H9 (cell line): ENCODE measurements at regions not wholly inside any gene's neighbourhood (a gene's known extent, or its start where the extent isn't known, plus 50 kb on each side); places are given as distances from the start of the nearest gene placed in this dataset.

Source experiments
- DNase-seq: peaks from one replicate; pipeline ENCODE4 v3.0.0-alpha.2; 2017
- H2AFZ ChIP-seq: one replicate; pipeline ENCODE4 v1.6.1; 2013; ENCODE audit warnings: mild to moderate bottlenecking, low read length, control low read depth, moderate library complexity
- H2AK5ac ChIP-seq: 2 replicates; pipeline ENCODE4 v1.6.1; 2013; ENCODE audit warnings: low read length, control low read depth, mixed read lengths; ENCODE audit not compliant: insufficient read length
- H2BK120ac ChIP-seq: one replicate; pipeline ENCODE4 v1.6.1; 2013; ENCODE audit warnings: low read depth, mild to moderate bottlenecking, low read length, control low read depth, inconsistent platforms; ENCODE audit not compliant: poor library complexity, severe bottlenecking
- H2BK12ac ChIP-seq: 2 replicates; pipeline ENCODE4 v1.6.1; 2013; ENCODE audit warnings: low read length, control low read depth, mixed read lengths, low read depth; ENCODE audit not compliant: insufficient read length
- H2BK15ac ChIP-seq: 2 replicates; pipeline ENCODE4 v1.6.1; 2013; ENCODE audit warnings: low read depth, low read length, control low read depth
- H2BK20ac ChIP-seq: one replicate; pipeline ENCODE4 v1.6.1; 2013; ENCODE audit warnings: low read depth, mild to moderate bottlenecking, low read length, control low read depth, inconsistent platforms; ENCODE audit not compliant: poor library complexity, severe bottlenecking
- H2BK5ac ChIP-seq: 2 replicates; pipeline ENCODE4 v1.6.1; 2013; ENCODE audit warnings: low read length, control low read depth, mixed read lengths; ENCODE audit not compliant: insufficient read length
- H3K14ac ChIP-seq: 2 replicates; pipeline ENCODE4 v1.6.1; 2013; ENCODE audit warnings: low read length, control low read depth; ENCODE audit not compliant: insufficient read depth
- H3K18ac ChIP-seq: 2 replicates; pipeline ENCODE4 v1.6.1; 2013; ENCODE audit warnings: low read depth, mild to moderate bottlenecking, mixed read lengths, low read length, control low read depth; ENCODE audit not compliant: insufficient read length
- H3K23ac ChIP-seq: 2 replicates; pipeline ENCODE4 v1.6.1; 2013; ENCODE audit warnings: low read length, control low read depth, mixed read lengths, low read depth; ENCODE audit not compliant: insufficient read length
- H3K23me2 ChIP-seq: 2 replicates; pipeline ENCODE4 v1.6.1; 2013; ENCODE audit warnings: low read depth, mild to moderate bottlenecking, mixed read lengths, low read length, control low read depth; ENCODE audit not compliant: insufficient read length, poor library complexity, severe bottlenecking
- H3K27ac ChIP-seq: 2 replicates; pipeline ENCODE4 v1.5.1; 2013; ENCODE audit warnings: low read length, control low read depth, mixed read lengths, low read depth; ENCODE audit not compliant: insufficient read length
- H3K27me3 ChIP-seq: 2 replicates; pipeline ENCODE4 v1.6.1; 2013; ENCODE audit warnings: low read length, control low read depth, inconsistent platforms; ENCODE audit not compliant: insufficient read depth
- H3K4ac ChIP-seq: 2 replicates; pipeline ENCODE4 v1.6.1; 2013; ENCODE audit warnings: low read depth, mild to moderate bottlenecking, control low read depth, inconsistent platforms, low read length, moderate library complexity
- H3K4me1 ChIP-seq: 2 replicates; pipeline ENCODE4 v1.6.1; 2013; ENCODE audit warnings: low read length, control low read depth, inconsistent platforms; ENCODE audit not compliant: insufficient read depth
- H3K4me2 ChIP-seq: 2 replicates; pipeline ENCODE4 v1.6.1; 2013; ENCODE audit warnings: low read length, control low read depth, mixed read lengths; ENCODE audit not compliant: insufficient read length, insufficient read depth
- H3K56ac ChIP-seq: 2 replicates; pipeline ENCODE4 v1.6.1; 2013; ENCODE audit warnings: low read depth, mild to moderate bottlenecking, mixed read lengths, low read length, control low read depth; ENCODE audit not compliant: insufficient read length
- H3K79me1 ChIP-seq: 2 replicates; pipeline ENCODE4 v1.6.1; 2013; ENCODE audit warnings: low read depth, mild to moderate bottlenecking, moderate library complexity, low read length, control low read depth, inconsistent platforms; ENCODE audit not compliant: insufficient read depth, poor library complexity, severe bottlenecking
- H3K79me2 ChIP-seq: 2 replicates; pipeline ENCODE4 v1.6.1; 2013; ENCODE audit warnings: low read length, control low read depth, inconsistent platforms; ENCODE audit not compliant: insufficient read depth
- H3K9ac ChIP-seq: 2 replicates; pipeline ENCODE4 v1.6.1; 2013; ENCODE audit warnings: low read length, control low read depth, mixed read lengths; ENCODE audit not compliant: insufficient read length; ENCODE audit errors: extremely low read depth
- H3K9me3 ChIP-seq: one replicate; pipeline ENCODE4 v1.6.1; 2013; ENCODE audit warnings: low read depth, low read length, inconsistent platforms; ENCODE audit not compliant: control insufficient read depth
- H3T11ph ChIP-seq: one replicate; pipeline ENCODE4 v1.6.1; 2013; ENCODE audit warnings: mild to moderate bottlenecking, low read length, control low read depth, inconsistent platforms
- H4K20me1 ChIP-seq: one replicate; pipeline ENCODE4 v1.6.1; 2013; ENCODE audit not compliant: control insufficient read depth, insufficient read length, insufficient read depth
- H4K5ac ChIP-seq: 2 replicates; pipeline ENCODE4 v1.6.1; 2013; ENCODE audit warnings: low read depth, mild to moderate bottlenecking, mixed read lengths, low read length, control low read depth; ENCODE audit not compliant: insufficient read length
- H4K8ac ChIP-seq: replicated peaks from 2 replicates; pipeline ENCODE4 v1.6.1; 2013; ENCODE audit warnings: low read length, control low read depth, mixed read lengths, low read depth; ENCODE audit not compliant: insufficient read length
- H4K91ac ChIP-seq: 2 replicates; pipeline ENCODE4 v1.6.1; 2013; ENCODE audit warnings: low read depth, mild to moderate bottlenecking, moderate library complexity, mixed read lengths, low read length, control low read depth; ENCODE audit not compliant: insufficient read length
- H3K27ac Mint-ChIP-seq, 3 experiments: 2 replicates in 2 of 3; 3 replicates in 1 of 3; pipeline ENCODE4 v1.8.0; 2020 to 2021; ENCODE audit warnings: mixed read lengths in 3 of 3, mild to moderate bottlenecking in 1 of 3, moderate library complexity in 1 of 3
- H3K27me3 Mint-ChIP-seq: 2 replicates; pipeline ENCODE4 v1.8.0; 2021; ENCODE audit warnings: low read depth, mild to moderate bottlenecking, moderate library complexity, mixed read lengths
- H3K36me3 Mint-ChIP-seq, 3 experiments: 2 replicates in 2 of 3; 3 replicates in 1 of 3; pipeline ENCODE4 v1.8.0; 2020 to 2021; ENCODE audit warnings: low read depth in 3 of 3, mixed read lengths in 3 of 3; ENCODE audit not compliant: insufficient read depth in 1 of 3
- H3K4me1 Mint-ChIP-seq, 2 experiments: 2 replicates each; pipeline ENCODE4 v1.8.0; 2020; ENCODE audit warnings: mixed read lengths in 2 of 2
- H3K4me3 Mint-ChIP-seq, 2 experiments: 2 replicates in 1 of 2; 3 replicates in 1 of 2; pipeline ENCODE4 v1.8.0; 2020 to 2021; ENCODE audit warnings: mild to moderate bottlenecking in 2 of 2, mixed read lengths in 2 of 2, moderate library complexity in 1 of 2
- H3K9me3 Mint-ChIP-seq, 2 experiments: 2 replicates in 1 of 2; 3 replicates in 1 of 2; pipeline ENCODE4 v1.8.0; 2020; ENCODE audit warnings: mild to moderate bottlenecking in 2 of 2, mixed read lengths in 2 of 2, moderate library complexity in 1 of 2
- CTCF ChIP-seq: fragments of 200-600 bp; sonication (generic); conservative IDR thresholded peaks from 3 replicates; pipeline ENCODE4 v1.8.0; 2021; ENCODE audit warnings: antibody characterized with exemption, mild to moderate bottlenecking
- WGBS: extraction: QIAGEN DNeasy Blood & Tissue Kit; methylation state at CpG from one replicate; pipeline ENCODE4 v1.1.7; 2013; ENCODE audit warnings: missing lambda C conversion rate, low lambda C conversion rate, mixed read lengths; ENCODE audit not compliant: insufficient read length; ENCODE audit errors: extremely low coverage; 5-methylcytosine and 5-hydroxymethylcytosine counted together

- Histone ChIP-seq H2AFZ (no peak overlapping the region), H3K14ac (no peak overlapping the region), H2BK15ac (no peak overlapping the region), H3K27me3 (no peaks in the 10 kb centered on the region), H3K18ac (no peak overlapping the region), H2BK5ac (no peak overlapping the region), H3T11ph (no peak overlapping the region), H3K56ac (no peak overlapping the region), H4K8ac (no peak overlapping the region), H3K79me1 (no peaks in the 10 kb centered on the region), H2BK12ac (no peak overlapping the region), H4K91ac (no peak overlapping the region), H2AK5ac (no peak overlapping the region), H3K23me2 (no peaks in the 10 kb centered on the region), H3K27ac (no peak overlapping the region), H3K4ac (no peak overlapping the region), H2BK20ac (no peak overlapping the region), H4K20me1 (no peaks in the 10 kb centered on the region), H3K9ac (no peak overlapping the region), H3K23ac (no peak overlapping the region), H3K4me2 (no peak overlapping the region), H3K4me1 (no peaks in the 10 kb centered on the region), H4K5ac (no peak overlapping the region), H2BK120ac (no peak overlapping the region), H3K9me3 (no peaks in the 10 kb centered on the region), H3K79me2 (no peaks in the 10 kb centered on the region)
- TF ChIP-seq CTCF = no peak
- Mint-ChIP-seq H3K4me1 (peaks cover 5 to 8% of the 10 kb centered on the region in 2 experiments), H3K36me3 (peaks cover 4 to 11% (median 7%) of the 10 kb centered on the region in 3 experiments; a peak in 5 of 7 replicates), H3K9me3 (peaks cover 7 to 12% of the 10 kb centered on the region in 2 experiments), H3K27ac (peak overlapping the region in 1 of 3 experiments; percentile 75; a peak in 1 of 7 replicates), H3K4me3 (no peak overlapping the region), H3K27me3 (no peaks in the 10 kb centered on the region)
- no CpG with 5 or more reads among the region's 2 CpGs for WGBS
- no peak for DNase-seq
Observed at GRCh38 chr4:10784621-10785020, 100.1 kb upstream of the CLNK start.
